Neural cell (in vitro differentiated cells): ENCODE measurements at regions not wholly inside any gene's neighbourhood (a gene's known extent, or its start where the extent isn't known, plus 50 kb on each side); places are given as distances from the start of the nearest gene placed in this dataset.
"Not testable (repeated sequence)": the region's sequence is repeated elsewhere in the genome, so short reads cannot be mapped to it uniquely, and the experiment has no call there.

Experiments used
- H2AFZ ChIP-seq: fragments of 200-600, 300-800 bp; sonication (generic), shearing (Covaris generic); 2 replicates; pipeline ENCODE4 v1.6.0; 2014; ENCODE audit warnings: low read depth, mild to moderate bottlenecking, antibody characterized with exemption, low read length, moderate library complexity
- H3F3A ChIP-seq: fragments of 200-600 bp; shearing (Covaris generic); 2 replicates; pipeline ENCODE4 v1.6.1; 2016; ENCODE audit warnings: mild to moderate bottlenecking, moderate library complexity, mixed read lengths, antibody characterized with exemption, low read length; ENCODE audit not compliant: insufficient read depth, poor library complexity, severe bottlenecking
- H3K27ac ChIP-seq: fragments of 200-600, 300-800 bp; sonication (generic), shearing (Covaris generic); 2 replicates; pipeline ENCODE4 v1.5.1; 2014; ENCODE audit warnings: mild to moderate bottlenecking, low read length, moderate library complexity
- H3K27me3 ChIP-seq: fragments of 300-800, 200-600 bp; sonication (generic), shearing (Covaris generic); 2 replicates; pipeline ENCODE4 v1.6.0; 2014; ENCODE audit warnings: mild to moderate bottlenecking, low read depth, low read length, moderate library complexity; ENCODE audit not compliant: insufficient read depth
- H3K36me3 ChIP-seq: fragments of 300-800, 200-600 bp; sonication (generic), shearing (Covaris generic); 2 replicates; pipeline ENCODE4 v1.5.1; 2014; ENCODE audit warnings: mild to moderate bottlenecking, antibody characterized with exemption, low read length, moderate library complexity; ENCODE audit not compliant: insufficient read depth
- H3K4me2 ChIP-seq: fragments of 300-800, 200-600 bp; sonication (generic), shearing (Covaris generic); 2 replicates; pipeline ENCODE4 v1.6.0; 2014; ENCODE audit warnings: mild to moderate bottlenecking, low read length
- H3K4me3 ChIP-seq: fragments of 300-800, 200-600 bp; sonication (generic), shearing (Covaris generic); 2 replicates; pipeline ENCODE4 v1.5.1; 2014; ENCODE audit warnings: mild to moderate bottlenecking, low read length, moderate library complexity
- H3K79me2 ChIP-seq: fragments of 200-600 bp; shearing (Covaris generic); replicated peaks from 2 replicates; pipeline ENCODE4 v1.6.0; 2014; ENCODE audit warnings: mild to moderate bottlenecking, low read length, moderate library complexity; ENCODE audit not compliant: insufficient read depth
- H3K9ac ChIP-seq: fragments of 300-800, 200-600 bp; sonication (generic), shearing (Covaris generic); 2 replicates; pipeline ENCODE4 v1.6.1; 2016; ENCODE audit warnings: mild to moderate bottlenecking, low read length, mixed read lengths
- H3K9me2 ChIP-seq: fragments of 200-600 bp; shearing (Covaris generic); 2 replicates; pipeline ENCODE4 v1.6.1; 2016; ENCODE audit warnings: mild to moderate bottlenecking, low read length, mixed read lengths; ENCODE audit not compliant: insufficient read depth
- H3K9me3 ChIP-seq: fragments of 200-600, 300-800 bp; sonication (generic), shearing (Covaris generic); 2 replicates; pipeline ENCODE4 v1.6.1; 2016; ENCODE audit warnings: mild to moderate bottlenecking, mixed run types, low read length, moderate library complexity, mixed read lengths
- H4K20me1 ChIP-seq: fragments of 200-600 bp; shearing (Covaris generic); 2 replicates; pipeline ENCODE4 v1.6.1; 2016; ENCODE audit warnings: mild to moderate bottlenecking, mixed run types; ENCODE audit not compliant: insufficient read depth
- EP300 ChIP-seq: fragments of 450-650 bp; conservative IDR thresholded peaks from 2 replicates; pipeline ENCODE4 v1.6.1; 2014; ENCODE audit warnings: antibody characterized with exemption, mild to moderate bottlenecking, moderate library complexity; ENCODE audit not compliant: poor library complexity, severe bottlenecking
- MXI1 ChIP-seq: fragments of 450-650 bp; conservative IDR thresholded peaks from 2 replicates; pipeline ENCODE4 v1.6.1; 2014; ENCODE audit warnings: antibody characterized with exemption, mild to moderate bottlenecking; ENCODE audit not compliant: poor library complexity, severe bottlenecking
- POLR2AphosphoS5 ChIP-seq: IDR thresholded peaks from 2 replicates; pipeline ENCODE4 v1.6.1; 2012
- RAD21 ChIP-seq: fragments of 450-650 bp; conservative IDR thresholded peaks from 2 replicates; pipeline ENCODE4 v1.6.1; 2014; ENCODE audit warnings: antibody characterized with exemption, mild to moderate bottlenecking, moderate library complexity
- REST ChIP-seq: IDR thresholded peaks from 2 replicates; pipeline ENCODE4 v1.6.1; 2012; ENCODE audit warnings: borderline replicate concordance
- SMC3 ChIP-seq: fragments of 450-650 bp; conservative IDR thresholded peaks from 2 replicates; pipeline ENCODE4 v1.6.1; 2014; ENCODE audit warnings: antibody characterized with exemption, mild to moderate bottlenecking, moderate library complexity; ENCODE audit not compliant: poor library complexity
- TAF1 ChIP-seq: IDR thresholded peaks from 2 replicates; pipeline ENCODE4 v1.6.1; 2012; ENCODE audit warnings: low read depth

- Histone ChIP-seq H3K79me2 (no peaks in the 10 kb centered on the region), H3K4me3 (no peak overlapping the region), H3K36me3 (no peaks in the 10 kb centered on the region), H3K27me3 (no peaks in the 10 kb centered on the region), H3K9me3 (no peaks in the 10 kb centered on the region), H3K9ac (no peak overlapping the region), H4K20me1 (no peaks in the 10 kb centered on the region), H3K4me2 (no peak overlapping the region), H3K9me2 (no peaks in the 10 kb centered on the region), H3K27ac (no peak overlapping the region), H2AFZ (no peak overlapping the region), H3F3A (no peaks in the 10 kb centered on the region)
- TF ChIP-seq EP300: no peak
- TF ChIP-seq TAF1: no peak
- no peak for TF ChIP-seq SMC3
- TF ChIP-seq REST: no peak
Observed at GRCh38 chr20:53728359-53728758, 134.7 kb upstream of the ZNF217 start.

- H3K36me3 ChIP-seq, H3F3A ChIP-seq, H3K79me2 ChIP-seq, H3K27me3 ChIP-seq, H3K9ac ChIP-seq, H3K9me3 ChIP-seq, H4K20me1 ChIP-seq, H3K27ac ChIP-seq, H3K4me2 ChIP-seq, H3K9me2 ChIP-seq, H2AFZ ChIP-seq, H3K4me3 ChIP-seq: not testable (repeated sequence)
Observed at GRCh38 chr20:53727239-53727638, 133.6 kb upstream of the ZNF217 start.

GRCh38 chr20:53725575-53725970 is 131.9 kb upstream of the ZNF217 start:
- H3F3A ChIP-seq: no peaks in the 10 kb centered on the region
- H3K36me3 ChIP-seq: no peaks in the 10 kb centered on the region
- H3K4me2 ChIP-seq: no peak overlapping the region
- TF ChIP-seq RAD21: no peak
- no peak for TF ChIP-seq SMC3
- TF ChIP-seq MXI1: no peak
- no peak for TF ChIP-seq EP300
- no peak for TF ChIP-seq POLR2AphosphoS5
- TF ChIP-seq TAF1: no peak
- TF ChIP-seq REST: no peak
- no peak overlapping the region for H3K4me3 ChIP-seq
- H3K9ac ChIP-seq: no peak overlapping the region
- H2AFZ ChIP-seq: no peak overlapping the region
- no peaks in the 10 kb centered on the region for H4K20me1 ChIP-seq
- H3K27me3 ChIP-seq: no peaks in the 10 kb centered on the region
- H3K27ac ChIP-seq: no peak overlapping the region
- H3K9me2 ChIP-seq: no peaks in the 10 kb centered on the region
- no peaks in the 10 kb centered on the region for H3K79me2 ChIP-seq
- H3K9me3 ChIP-seq: no peaks in the 10 kb centered on the region
